ENCODE measurements at regions not wholly inside any gene's neighbourhood (a gene's known extent, or its start where the extent isn't known, plus 50 kb on each side); places are given as distances from the start of the nearest gene placed in this dataset.

GRCh38 chr4:178976861-178977260 lies 1534.6 kb upstream of the AGA start:
- no CpG with 5 or more reads among the region's 3 CpGs for WGBS (ENCODE audit: insufficient coverage)
- no peak for DNase-seq
- H3K4me1 ChIP-seq (ENCODE audit: control insufficient read depth, insufficient read depth, low read length), result no peaks in the 10 kb centered on the region

GRCh38 chr4:178993306-178993705 lies 1551.1 kb upstream of the AGA start:
- H3K4me3 ChIP-seq (ENCODE audit: low read length), result no peak overlapping the region
- WGBS (ENCODE audit: insufficient coverage), result 55% methylated on average over 2 of the region's 4 CpGs
- H3K36me3 ChIP-seq (ENCODE audit: control insufficient read depth, insufficient read depth, low read length), result no peaks in the 10 kb centered on the region
- no peaks in the 10 kb centered on the region for H3K4me1 ChIP-seq (ENCODE audit: control insufficient read depth, insufficient read depth, low read length)
- no peak for DNase-seq
- H3K27me3 ChIP-seq (ENCODE audit: control insufficient read depth, insufficient read depth, low read length), result no peaks in the 10 kb centered on the region
- H3K9me3 ChIP-seq (replicated peaks; ENCODE audit: control insufficient read depth, low read depth, low read length), result peaks cover 5% of the 10 kb centered on the region
- H3K27ac ChIP-seq (ENCODE audit: low read length), result no peak overlapping the region

More at GRCh38 chr4:178976861-178977260, 1534.6 kb upstream of the AGA start:
- H3K27ac ChIP-seq (ENCODE audit: low read length), result no peak overlapping the region
- no peaks in the 10 kb centered on the region for H3K9me3 ChIP-seq (replicated peaks; ENCODE audit: control insufficient read depth, low read depth, low read length)
- no peaks in the 10 kb centered on the region for H3K27me3 ChIP-seq (ENCODE audit: control insufficient read depth, insufficient read depth, low read length)
- H3K4me3 ChIP-seq (ENCODE audit: low read length), result no peak overlapping the region
- no peaks in the 10 kb centered on the region for H3K36me3 ChIP-seq (ENCODE audit: control insufficient read depth, insufficient read depth, low read length)

- Histone ChIP-seq H3K9me3 (replicated peaks; ENCODE audit: control insufficient read depth, low read depth, low read length) (peaks cover 4% of the 10 kb centered on the region), H3K27ac (ENCODE audit: low read length) (no peak overlapping the region), H3K4me1 (ENCODE audit: control insufficient read depth, insufficient read depth, low read length) (no peaks in the 10 kb centered on the region), H3K27me3 (ENCODE audit: control insufficient read depth, insufficient read depth, low read length) (no peaks in the 10 kb centered on the region), H3K4me3 (ENCODE audit: low read length) (no peak overlapping the region), H3K36me3 (ENCODE audit: control insufficient read depth, insufficient read depth, low read length) (no peaks in the 10 kb centered on the region)
- no CpG with 5 or more reads among the region's 1 CpG for WGBS (ENCODE audit: insufficient coverage)
- DNase-seq, result no peak
Observed at GRCh38 chr4:179001918-179002317, 1559.7 kb upstream of the AGA start.

GRCh38 chr4:179007755-179008154 lies 1565.5 kb upstream of the AGA start:
- Histone ChIP-seq H3K4me1 (ENCODE audit: control insufficient read depth, insufficient read depth, low read length) (no peaks in the 10 kb centered on the region), H3K36me3 (ENCODE audit: control insufficient read depth, insufficient read depth, low read length) (no peaks in the 10 kb centered on the region), H3K9me3 (replicated peaks; ENCODE audit: control insufficient read depth, low read depth, low read length) (no peaks in the 10 kb centered on the region)

GRCh38 chr4:179017581-179017980 lies 1575.3 kb upstream of the AGA start:
- H3K27me3 ChIP-seq (ENCODE audit: control insufficient read depth, insufficient read depth, low read length), result no peaks in the 10 kb centered on the region
- H3K36me3 ChIP-seq (ENCODE audit: control insufficient read depth, insufficient read depth, low read length), result no peaks in the 10 kb centered on the region
- no peaks in the 10 kb centered on the region for H3K9me3 ChIP-seq (replicated peaks; ENCODE audit: control insufficient read depth, low read depth, low read length)
- WGBS (ENCODE audit: insufficient coverage), result 83% methylated on average over 7 of the region's 8 CpGs
- no peaks in the 10 kb centered on the region for H3K4me1 ChIP-seq (ENCODE audit: control insufficient read depth, insufficient read depth, low read length)
- H3K27ac ChIP-seq (ENCODE audit: low read length), result no peak overlapping the region
- no peak for DNase-seq
- H3K4me3 ChIP-seq (ENCODE audit: low read length), result no peak overlapping the region

More at GRCh38 chr4:179007755-179008154, 1565.5 kb upstream of the AGA start:
- Histone ChIP-seq H3K27me3 (ENCODE audit: control insufficient read depth, insufficient read depth, low read length) (no peaks in the 10 kb centered on the region), H3K4me3 (ENCODE audit: low read length) (no peak overlapping the region), H3K27ac (ENCODE audit: low read length) (no peak overlapping the region)
- DNase-seq, result no peak

- H3K27me3 ChIP-seq (ENCODE audit: control insufficient read depth, insufficient read depth, low read length), result no peaks in the 10 kb centered on the region
- 67% methylated on average over 1 of the region's 4 CpGs for WGBS (ENCODE audit: insufficient coverage)
- H3K4me1 ChIP-seq (ENCODE audit: control insufficient read depth, insufficient read depth, low read length), result no peaks in the 10 kb centered on the region
Observed at GRCh38 chr4:179027569-179027968, 1585.3 kb upstream of the AGA start.

GRCh38 chr4:179028321-179028720 lies 1586.1 kb upstream of the AGA start:
- 73% methylated on average over 2 of the region's 2 CpGs for WGBS (ENCODE audit: insufficient coverage)
- Histone ChIP-seq H3K4me1 (ENCODE audit: control insufficient read depth, insufficient read depth, low read length) (no peaks in the 10 kb centered on the region), H3K4me3 (ENCODE audit: low read length) (no peak overlapping the region), H3K27me3 (ENCODE audit: control insufficient read depth, insufficient read depth, low read length) (no peaks in the 10 kb centered on the region), H3K9me3 (replicated peaks; ENCODE audit: control insufficient read depth, low read depth, low read length) (no peaks in the 10 kb centered on the region), H3K27ac (ENCODE audit: low read length) (no peak overlapping the region), H3K36me3 (ENCODE audit: control insufficient read depth, insufficient read depth, low read length) (no peaks in the 10 kb centered on the region)
- DNase-seq, result no peak

More at GRCh38 chr4:179027569-179027968, 1585.3 kb upstream of the AGA start:
- H3K9me3 ChIP-seq (replicated peaks; ENCODE audit: control insufficient read depth, low read depth, low read length), result no peaks in the 10 kb centered on the region
- DNase-seq, result no peak
- no peak overlapping the region for H3K27ac ChIP-seq (ENCODE audit: low read length)
- H3K36me3 ChIP-seq (ENCODE audit: control insufficient read depth, insufficient read depth, low read length), result no peaks in the 10 kb centered on the region
- H3K4me3 ChIP-seq (ENCODE audit: low read length), result no peak overlapping the region

- Histone ChIP-seq H3K27ac (ENCODE audit: low read length) (no peak overlapping the region), H3K4me1 (ENCODE audit: control insufficient read depth, insufficient read depth, low read length) (no peaks in the 10 kb centered on the region), H3K27me3 (ENCODE audit: control insufficient read depth, insufficient read depth, low read length) (no peaks in the 10 kb centered on the region), H3K4me3 (ENCODE audit: low read length) (no peak overlapping the region), H3K36me3 (ENCODE audit: control insufficient read depth, insufficient read depth, low read length) (no peaks in the 10 kb centered on the region), H3K9me3 (replicated peaks; ENCODE audit: control insufficient read depth, low read depth, low read length) (no peaks in the 10 kb centered on the region)
- DNase-seq, result no peak
- no CpG with 5 or more reads among the region's 1 CpG for WGBS (ENCODE audit: insufficient coverage)
Observed at GRCh38 chr4:179029683-179030082, 1587.4 kb upstream of the AGA start.

GRCh38 chr4:179040259-179040658 lies 1598.0 kb upstream of the AGA start:
- WGBS (ENCODE audit: insufficient coverage), result no CpG with 5 or more reads among the region's 1 CpG
- peaks cover 5% of the 10 kb centered on the region for H3K9me3 ChIP-seq (replicated peaks; ENCODE audit: control insufficient read depth, low read depth, low read length)
- no peak overlapping the region for H3K4me3 ChIP-seq (ENCODE audit: low read length)
- H3K27ac ChIP-seq (ENCODE audit: low read length), result no peak overlapping the region
- H3K4me1 ChIP-seq (ENCODE audit: control insufficient read depth, insufficient read depth, low read length), result no peaks in the 10 kb centered on the region
- H3K27me3 ChIP-seq (ENCODE audit: control insufficient read depth, insufficient read depth, low read length), result no peaks in the 10 kb centered on the region
- DNase-seq, result no peak
- H3K36me3 ChIP-seq (ENCODE audit: control insufficient read depth, insufficient read depth, low read length), result no peaks in the 10 kb centered on the region

GRCh38 chr4:179048839-179049453 lies 1606.7 kb upstream of the AGA start:
- Histone ChIP-seq H3K27me3 (ENCODE audit: control insufficient read depth, insufficient read depth, low read length) (no peaks in the 10 kb centered on the region), H3K27ac (ENCODE audit: low read length) (no peak overlapping the region), H3K36me3 (ENCODE audit: control insufficient read depth, insufficient read depth, low read length) (no peaks in the 10 kb centered on the region), H3K4me3 (ENCODE audit: low read length) (no peak overlapping the region), H3K9me3 (replicated peaks; ENCODE audit: control insufficient read depth, low read depth, low read length) (peaks cover 3% of the 10 kb centered on the region), H3K4me1 (ENCODE audit: control insufficient read depth, insufficient read depth, low read length) (no peaks in the 10 kb centered on the region)
- no peak for DNase-seq
- WGBS (ENCODE audit: insufficient coverage), result 6% methylated on average over 2 of the region's 6 CpGs

- no CpG with 5 or more reads among the region's 1 CpG for WGBS (ENCODE audit: insufficient coverage)
- Histone ChIP-seq H3K4me3 (ENCODE audit: low read length) (no peak overlapping the region), H3K27me3 (ENCODE audit: control insufficient read depth, insufficient read depth, low read length) (no peaks in the 10 kb centered on the region), H3K27ac (ENCODE audit: low read length) (no peak overlapping the region), H3K4me1 (ENCODE audit: control insufficient read depth, insufficient read depth, low read length) (no peaks in the 10 kb centered on the region), H3K9me3 (replicated peaks; ENCODE audit: control insufficient read depth, low read depth, low read length) (peaks cover 3% of the 10 kb centered on the region), H3K36me3 (ENCODE audit: control insufficient read depth, insufficient read depth, low read length) (no peaks in the 10 kb centered on the region)
- no peak for DNase-seq
Observed at GRCh38 chr4:179051206-179051605, 1609.0 kb upstream of the AGA start.

Data from muscle of leg (tissue), 3 donors.